ENCODE measurements at regions not wholly inside any gene's neighbourhood (a gene's known extent, or its start where the extent isn't known, plus 50 kb on each side); places are given as distances from the start of the nearest gene placed in this dataset.

DNA sequence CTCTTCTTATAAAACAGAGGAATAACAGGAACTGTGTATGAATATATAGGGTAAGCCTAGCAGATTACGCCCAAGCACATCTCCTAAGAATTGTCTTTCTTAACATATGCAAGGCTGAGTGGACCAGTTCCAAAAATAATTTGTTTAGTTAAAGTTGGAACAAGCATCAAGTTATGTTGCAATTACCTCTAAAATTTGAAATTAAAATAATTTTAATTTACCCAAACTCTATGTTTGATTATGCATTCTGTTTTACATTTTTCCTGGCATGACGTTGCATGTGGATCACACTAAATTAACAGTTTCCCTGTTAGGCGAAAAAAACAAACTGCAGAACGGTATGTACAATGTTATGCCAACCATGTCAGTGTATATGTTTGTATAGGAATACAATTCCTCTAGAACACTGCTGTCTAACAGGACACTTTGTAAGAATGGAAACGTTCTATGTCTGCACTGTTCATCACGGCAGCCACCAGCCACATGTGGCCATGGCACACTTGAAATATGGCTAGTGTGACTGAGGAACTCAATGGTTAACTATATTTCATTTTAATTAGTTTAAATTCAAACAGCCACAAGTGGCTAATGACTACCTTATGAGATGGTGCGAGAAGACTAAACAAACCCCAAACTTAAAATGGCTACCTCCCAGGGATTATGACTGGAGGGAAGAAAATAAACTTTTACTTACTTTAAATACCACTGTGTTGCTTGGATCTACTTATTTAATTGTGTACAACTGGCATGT is 281.1 kb upstream of the KLF14 start:
- Histone ChIP-seq H3K27ac (ENCODE audit: low read depth, low read length) (peak overlapping the region; percentile 96), H3K9ac (ENCODE audit: low read length) (peak overlapping the region; percentile 73), H3K36me3 (ENCODE audit: control insufficient read depth in 1 of 2, insufficient read depth in 2 of 2, low read length in 2 of 2) (no peaks in the 10 kb centered on the region), H3K9me2 (ENCODE audit: insufficient read depth) (no peaks in the 10 kb centered on the region), H3K79me2 (ENCODE audit: insufficient read depth, low read length) (peaks cover 65% of the 10 kb centered on the region), H3K4me3 (replicated peaks in 1 of 2; ENCODE audit: low read depth in 1 of 2, low read length in 2 of 2) (peak overlapping the region in 1 of 2 experiments; percentile 30; a peak in 2 of 4 replicates), H4K20me1 (ENCODE audit: insufficient read depth) (no peaks in the 10 kb centered on the region), H3K9me3 (ENCODE audit: control insufficient read depth in 1 of 2, insufficient read depth in 1 of 2, low read depth in 1 of 2, low read length in 2 of 2) (no peaks in the 10 kb centered on the region), H3K4me1 (ENCODE audit: control insufficient read depth in 1 of 2, insufficient read depth in 2 of 2, low read length in 2 of 2) (peaks cover 89 to 91% of the 10 kb centered on the region in 2 experiments), H3K4me2 (ENCODE audit: low read length) (peak overlapping the region; percentile 67), H2AFZ (ENCODE audit: low read depth, low read length, poor library complexity, severe bottlenecking) (no peak overlapping the region), H3K27me3 (ENCODE audit: insufficient read depth, low read length) (no peaks in the 10 kb centered on the region)
- CTCF ChIA-PET, result no interaction called here
- RAD21 ChIA-PET (ENCODE audit: low non-redundant PET in 1 of 2, low total read pairs in 2 of 2, uncharacterized antibody in 2 of 2, unreplicated experiment in 2 of 2), result no interaction called here
- ATAC-seq, result peak; percentile 15
- DNase-seq (ENCODE audit: low read depth, low spot score), result no peak
- no TSS peak for BruUV-seq (replicated peaks)
- no peak for TF ChIP-seq POLR2AphosphoS5 (IDR thresholded peaks at IDR 0.05; ENCODE audit: low read depth, low read length)
- peak; percentile 28 for TF ChIP-seq POLR2A (IDR thresholded peaks at IDR 0.05; ENCODE audit: borderline replicate concordance, extremely low read depth, insufficient read depth, insufficient read length)
- POLR2A ChIA-PET, result interaction anchor here (1.2 kb wide), 1 partner anchor 118 kb away, joined by 4 read pairs; no protein-coding TSS in a partner anchor
- intact Hi-C loops (cut with micrococcal nuclease), result loop anchor here (2.0 kb wide), 1 partner anchor 54 kb away; no protein-coding TSS in a partner anchor

- H3K9ac ChIP-seq (ENCODE audit: low read length), result peak overlapping the region; percentile 73
- H3K9me3 ChIP-seq (ENCODE audit: control insufficient read depth in 1 of 2, insufficient read depth in 1 of 2, low read depth in 1 of 2, low read length in 2 of 2), result no peaks in the 10 kb centered on the region
- peaks cover 60% of the 10 kb centered on the region for H3K79me2 ChIP-seq (ENCODE audit: insufficient read depth, low read length)
- ChIA-PET CTCF (interaction anchor here (1.0 kb wide), 1 partner anchor 8 kb away, joined by 3 read pairs; no protein-coding TSS in a partner anchor), RAD21 (ENCODE audit: low non-redundant PET in 1 of 2, low total read pairs in 2 of 2, uncharacterized antibody in 2 of 2, unreplicated experiment in 2 of 2) (no interaction called here), POLR2A (interaction anchor here (1.2 kb wide), 1 partner anchor 119 kb away, joined by 4 read pairs; no protein-coding TSS in a partner anchor)
- no peaks in the 10 kb centered on the region for H3K27me3 ChIP-seq (ENCODE audit: insufficient read depth, low read length)
- TF ChIP-seq, protein P1, sequence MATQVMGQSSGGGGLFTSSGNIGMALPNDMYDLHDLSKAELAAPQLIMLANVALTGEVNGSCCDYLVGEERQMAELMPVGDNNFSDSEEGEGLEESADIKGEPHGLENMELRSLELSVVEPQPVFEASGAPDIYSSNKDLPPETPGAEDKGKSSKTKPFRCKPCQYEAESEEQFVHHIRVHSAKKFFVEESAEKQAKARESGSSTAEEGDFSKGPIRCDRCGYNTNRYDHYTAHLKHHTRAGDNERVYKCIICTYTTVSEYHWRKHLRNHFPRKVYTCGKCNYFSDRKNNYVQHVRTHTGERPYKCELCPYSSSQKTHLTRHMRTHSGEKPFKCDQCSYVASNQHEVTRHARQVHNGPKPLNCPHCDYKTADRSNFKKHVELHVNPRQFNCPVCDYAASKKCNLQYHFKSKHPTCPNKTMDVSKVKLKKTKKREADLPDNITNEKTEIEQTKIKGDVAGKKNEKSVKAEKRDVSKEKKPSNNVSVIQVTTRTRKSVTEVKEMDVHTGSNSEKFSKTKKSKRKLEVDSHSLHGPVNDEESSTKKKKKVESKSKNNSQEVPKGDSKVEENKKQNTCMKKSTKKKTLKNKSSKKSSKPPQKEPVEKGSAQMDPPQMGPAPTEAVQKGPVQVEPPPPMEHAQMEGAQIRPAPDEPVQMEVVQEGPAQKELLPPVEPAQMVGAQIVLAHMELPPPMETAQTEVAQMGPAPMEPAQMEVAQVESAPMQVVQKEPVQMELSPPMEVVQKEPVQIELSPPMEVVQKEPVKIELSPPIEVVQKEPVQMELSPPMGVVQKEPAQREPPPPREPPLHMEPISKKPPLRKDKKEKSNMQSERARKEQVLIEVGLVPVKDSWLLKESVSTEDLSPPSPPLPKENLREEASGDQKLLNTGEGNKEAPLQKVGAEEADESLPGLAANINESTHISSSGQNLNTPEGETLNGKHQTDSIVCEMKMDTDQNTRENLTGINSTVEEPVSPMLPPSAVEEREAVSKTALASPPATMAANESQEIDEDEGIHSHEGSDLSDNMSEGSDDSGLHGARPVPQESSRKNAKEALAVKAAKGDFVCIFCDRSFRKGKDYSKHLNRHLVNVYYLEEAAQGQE (IDR thresholded peaks at IDR 0.05; ENCODE audit: low read depth), result no peak
- no peak for TF ChIP-seq FOSL1 (IDR thresholded peaks at IDR 0.05; ENCODE audit: low read depth)
- no peak for TF ChIP-seq ZFX (IDR thresholded peaks at IDR 0.05)
- TF ChIP-seq POLR2AphosphoS5 (IDR thresholded peaks at IDR 0.05; ENCODE audit: low read depth, low read length), result peak; percentile 54
- peak; percentile 98 for TF ChIP-seq TCF7L2 (IDR thresholded peaks at IDR 0.05; ENCODE audit: borderline replicate concordance, extremely low read depth, insufficient read depth, insufficient read length)
- no peak for TF ChIP-seq EGR1 (IDR thresholded peaks at IDR 0.05; ENCODE audit: low read depth)
- TF ChIP-seq ELF1 (IDR thresholded peaks at IDR 0.05; ENCODE audit: borderline replicate concordance, low read depth), result no peak
- no peak for TF ChIP-seq CEBPB (IDR thresholded peaks at IDR 0.05; ENCODE audit: low read depth)
- no peak for TF ChIP-seq JUND (IDR thresholded peaks at IDR 0.05)
- TF ChIP-seq CBX3 (IDR thresholded peaks at IDR 0.05; ENCODE audit: low read depth), result no peak
- TF ChIP-seq POLR2A (IDR thresholded peaks at IDR 0.05; ENCODE audit: borderline replicate concordance, extremely low read depth, insufficient read depth, insufficient read length), result no peak
- DNase-seq (ENCODE audit: low read depth, low spot score) (peak; percentile 90), ATAC-seq (peak; percentile 78)
- peak overlapping the region in 1 of 2 experiments; percentile 30; a peak in 2 of 4 replicates for H3K4me3 ChIP-seq (replicated peaks in 1 of 2; ENCODE audit: low read depth in 1 of 2, low read length in 2 of 2)
- no peaks in the 10 kb centered on the region for H3K9me2 ChIP-seq (ENCODE audit: insufficient read depth)
- no peaks in the 10 kb centered on the region for H3K36me3 ChIP-seq (ENCODE audit: control insufficient read depth in 1 of 2, insufficient read depth in 2 of 2, low read length in 2 of 2)
- peak overlapping the region; percentile 96 for H3K27ac ChIP-seq (ENCODE audit: low read depth, low read length)
- BruUV-seq (replicated peaks), result no TSS peak
- H2AFZ ChIP-seq (ENCODE audit: low read depth, low read length, poor library complexity, severe bottlenecking), result no peak overlapping the region
- H3K4me1 ChIP-seq (ENCODE audit: control insufficient read depth in 1 of 2, insufficient read depth in 2 of 2, low read length in 2 of 2), result peaks cover 88 to 89% of the 10 kb centered on the region in 2 experiments
- intact Hi-C loops (cut with micrococcal nuclease), result loop anchor here (2.0 kb wide), 1 partner anchor 55 kb away; no protein-coding TSS in a partner anchor
- H3K4me2 ChIP-seq (ENCODE audit: low read length), result peak overlapping the region; percentile 67
- no peaks in the 10 kb centered on the region for H4K20me1 ChIP-seq (ENCODE audit: insufficient read depth)
Observed at GRCh38 chr7:131015657-131015958, 281.6 kb upstream of the KLF14 start.
